Natural killer cell (primary cell): ENCODE measurements at regions not wholly inside any gene's neighbourhood (a gene's known extent, or its start where the extent isn't known, plus 50 kb on each side); places are given as distances from the start of the nearest gene placed in this dataset.

Source experiments
- ATAC-seq, 3 donors: fragments of 150-1000 bp in 2 of 3; fragments of 200-7000 bp in 1 of 3; cut with Tn5 transposase; 1 replicate in 1 of 3; 2 replicates in 2 of 3; pipeline ENCODE4 v1.10.0; 2021; ENCODE audit warnings: mild to moderate bottlenecking in 2 of 3, moderate library complexity in 2 of 3
- DNase-seq, 2 donors: peaks; one replicate each; pipeline versions ENCODE4 v3.0.0 to v3.0.0-alpha.2; 2013 to 2021; ENCODE audit warnings: mixed read lengths in 1 of 2
- H3K27ac ChIP-seq: one replicate; pipeline ENCODE4 v1.5.1; 2013; ENCODE audit warnings: mild to moderate bottlenecking, low read length
- H3K27me3 ChIP-seq: one replicate; pipeline ENCODE4 v1.6.1; 2013; ENCODE audit warnings: low read length; ENCODE audit not compliant: control insufficient read depth, insufficient read depth
- H3K36me3 ChIP-seq: one replicate; pipeline ENCODE4 v1.6.1; 2013; ENCODE audit warnings: low read length; ENCODE audit not compliant: control insufficient read depth, insufficient read depth
- H3K4me1 ChIP-seq: one replicate; pipeline ENCODE4 v1.6.1; 2013; ENCODE audit warnings: low read length; ENCODE audit not compliant: control insufficient read depth, insufficient read depth
- H3K4me3 ChIP-seq: one replicate; pipeline ENCODE4 v1.5.1; 2013; ENCODE audit warnings: low read length
- H3K9me3 ChIP-seq: one replicate; pipeline ENCODE4 v1.6.1; 2013; ENCODE audit warnings: low read length; ENCODE audit not compliant: control insufficient read depth, insufficient read depth
- H3K27ac Mint-ChIP-seq, 2 donors: one replicate each; pipeline ENCODE4 v1.8.0; 2022; ENCODE audit warnings: mild to moderate bottlenecking in 2 of 2, mixed read lengths in 2 of 2, moderate library complexity in 1 of 2
- H3K27me3 Mint-ChIP-seq, 2 donors: one replicate each; pipeline ENCODE4 v1.8.0; 2022; ENCODE audit warnings: low read depth in 2 of 2, mixed read lengths in 2 of 2
- H3K36me3 Mint-ChIP-seq: one replicate; pipeline ENCODE4 v1.8.0; 2022; ENCODE audit warnings: mixed read lengths
- H3K4me1 Mint-ChIP-seq, 2 donors: one replicate each; pipeline ENCODE4 v1.8.0; 2022; ENCODE audit warnings: mixed read lengths in 2 of 2
- H3K4me3 Mint-ChIP-seq: one replicate; pipeline ENCODE4 v1.8.0; 2022; ENCODE audit warnings: mild to moderate bottlenecking, moderate library complexity, mixed read lengths
- H3K9me3 Mint-ChIP-seq, 2 donors: one replicate each; pipeline ENCODE4 v1.8.0; 2022; ENCODE audit warnings: mixed read lengths in 2 of 2
- CTCF ChIP-seq: fragments of 200-600 bp; IDR thresholded peaks from one replicate; pipeline ENCODE4 v1.8.0; 2022; ENCODE audit warnings: antibody characterized with exemption
- WGBS: methylation state at CpG from one replicate; pipeline ENCODE4 v1.1.7; 2013; ENCODE audit warnings: missing lambda C conversion rate; ENCODE audit not compliant: insufficient coverage; 5-methylcytosine and 5-hydroxymethylcytosine counted together
- intact Hi-C: fragments of 100-400 bp; cut with micrococcal nuclease; formaldehyde crosslinking; loops from one replicate; pipeline ENCODE4 v1.14.2; 2022

DNA sequence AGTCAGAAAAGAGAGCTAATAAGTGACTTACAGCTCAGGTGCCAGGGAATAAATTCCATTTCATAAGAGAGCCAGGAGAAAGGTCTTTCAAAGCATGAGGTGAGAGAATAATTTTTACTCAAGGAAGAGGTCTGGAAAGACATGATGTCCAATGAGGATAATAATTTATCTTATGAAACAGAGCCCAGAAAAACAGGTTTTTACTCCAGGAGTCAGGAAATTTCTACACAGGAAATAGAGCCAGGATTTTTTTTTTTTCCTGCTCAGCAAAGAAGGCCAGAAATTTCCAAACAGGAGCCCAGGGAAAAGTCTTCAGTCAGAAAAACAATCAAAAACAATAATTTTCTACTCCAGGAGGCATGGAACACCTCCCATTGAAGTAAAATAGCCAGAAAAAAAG lies 1185.7 kb upstream of the TSPY4 start:
- H3K4me3 Mint-ChIP-seq, result no peak overlapping the region
- no peaks in the 10 kb centered on the region for H3K4me1 Mint-ChIP-seq
- H3K9me3 ChIP-seq, result no peaks in the 10 kb centered on the region
- peaks cover 0 to 7% of the 10 kb centered on the region in 2 donors for H3K9me3 Mint-ChIP-seq
- no peaks in the 10 kb centered on the region for H3K27me3 Mint-ChIP-seq
- no peak for DNase-seq
- intact Hi-C loops, result no loop called here
- no peak overlapping the region for H3K27ac Mint-ChIP-seq
- H3K27me3 ChIP-seq, result no peaks in the 10 kb centered on the region
- no peaks in the 10 kb centered on the region for H3K36me3 ChIP-seq
- ATAC-seq, result no peak
- no peak overlapping the region for H3K27ac ChIP-seq
- no peak overlapping the region for H3K4me3 ChIP-seq
- H3K4me1 ChIP-seq, result no peaks in the 10 kb centered on the region
- no peak for TF ChIP-seq CTCF
- H3K36me3 Mint-ChIP-seq, result no peaks in the 10 kb centered on the region

DNA sequence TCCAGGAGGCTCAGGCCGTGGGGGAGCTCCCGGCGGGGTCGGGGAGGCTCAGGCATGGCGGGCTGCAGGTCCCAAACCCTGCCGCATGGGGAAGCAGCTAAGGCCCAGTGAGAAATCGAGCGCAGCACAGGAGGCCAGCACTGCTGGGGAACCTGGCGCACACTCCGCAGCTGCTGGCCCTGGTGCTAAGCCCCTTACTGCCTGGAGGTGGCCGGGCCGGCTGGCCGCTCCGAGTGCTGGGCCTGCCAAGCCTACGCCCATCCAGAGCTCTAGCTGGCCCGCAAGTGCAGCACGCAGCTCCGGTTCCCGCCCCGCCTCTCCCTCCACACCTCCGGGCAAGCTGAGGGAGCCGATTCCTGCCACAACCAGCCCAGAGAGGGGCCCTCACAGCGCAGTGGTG lies 1208.7 kb upstream of the TSPY4 start:
- no peak overlapping the region for H3K4me3 Mint-ChIP-seq
- H3K4me1 Mint-ChIP-seq, result no peaks in the 10 kb centered on the region
- no peaks in the 10 kb centered on the region for H3K4me1 ChIP-seq
- H3K36me3 ChIP-seq, result no peaks in the 10 kb centered on the region
- no peaks in the 10 kb centered on the region for H3K9me3 ChIP-seq
- no peak for DNase-seq
- H3K36me3 Mint-ChIP-seq, result no peaks in the 10 kb centered on the region
- intact Hi-C loops, result no loop called here
- no peak for ATAC-seq
- no peaks in the 10 kb centered on the region for H3K27me3 Mint-ChIP-seq
- no peak overlapping the region for H3K27ac ChIP-seq
- no peak overlapping the region for H3K4me3 ChIP-seq
- no peak for TF ChIP-seq CTCF
- H3K27ac Mint-ChIP-seq, result no peak overlapping the region
- H3K9me3 Mint-ChIP-seq, result no peaks in the 10 kb centered on the region
- WGBS, result 91% methylated on average over 22 of the region's 23 CpGs
- H3K27me3 ChIP-seq, result no peaks in the 10 kb centered on the region

DNA sequence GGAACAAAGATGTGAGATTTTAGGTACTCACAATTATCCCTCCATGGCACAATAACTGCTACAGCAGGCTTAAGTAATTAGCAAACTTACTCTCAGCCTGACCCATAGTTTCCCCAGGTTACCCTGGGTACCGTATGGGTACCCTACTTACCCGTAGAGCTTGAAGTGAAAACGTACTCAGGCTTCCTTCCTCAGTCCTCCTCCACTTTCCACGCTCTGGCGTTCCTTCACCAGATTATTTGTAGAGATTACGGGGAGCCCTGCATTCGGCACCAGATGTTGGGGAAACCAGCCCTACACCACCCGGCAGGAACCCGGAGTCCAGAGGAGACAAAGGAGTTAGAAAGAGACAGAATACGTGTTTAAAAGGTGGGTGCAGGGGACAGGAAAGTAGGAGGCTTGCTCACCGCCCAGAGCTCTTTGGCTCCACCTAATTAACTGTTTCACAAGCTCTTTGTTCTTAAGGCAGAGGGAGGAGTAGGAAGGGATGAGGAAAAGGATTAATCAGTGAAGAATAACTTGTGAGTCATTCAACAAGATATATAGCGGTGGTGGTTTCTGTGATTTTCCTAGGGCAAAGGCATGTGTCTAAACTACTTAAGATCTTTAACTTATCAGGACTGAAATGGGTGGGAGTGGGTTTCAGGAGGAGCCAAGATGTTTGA lies 1211.2 kb upstream of the TSPY4 start:
- H3K4me3 ChIP-seq, result no peak overlapping the region
- H3K9me3 ChIP-seq, result no peaks in the 10 kb centered on the region
- no peak overlapping the region for H3K27ac ChIP-seq
- no peaks in the 10 kb centered on the region for H3K36me3 Mint-ChIP-seq
- DNase-seq (no peak), ATAC-seq (no peak)
- no peaks in the 10 kb centered on the region for H3K36me3 ChIP-seq
- no peak overlapping the region for H3K4me3 Mint-ChIP-seq
- H3K4me1 ChIP-seq, result no peaks in the 10 kb centered on the region
- no peaks in the 10 kb centered on the region for H3K27me3 Mint-ChIP-seq
- TF ChIP-seq CTCF, result no peak
- no peaks in the 10 kb centered on the region for H3K4me1 Mint-ChIP-seq
- 81% methylated on average over 11 of the region's 12 CpGs for WGBS
- H3K27ac Mint-ChIP-seq, result no peak overlapping the region
- H3K27me3 ChIP-seq, result no peaks in the 10 kb centered on the region
- no peaks in the 10 kb centered on the region for H3K9me3 Mint-ChIP-seq
- intact Hi-C loops, result no loop called here

DNA sequence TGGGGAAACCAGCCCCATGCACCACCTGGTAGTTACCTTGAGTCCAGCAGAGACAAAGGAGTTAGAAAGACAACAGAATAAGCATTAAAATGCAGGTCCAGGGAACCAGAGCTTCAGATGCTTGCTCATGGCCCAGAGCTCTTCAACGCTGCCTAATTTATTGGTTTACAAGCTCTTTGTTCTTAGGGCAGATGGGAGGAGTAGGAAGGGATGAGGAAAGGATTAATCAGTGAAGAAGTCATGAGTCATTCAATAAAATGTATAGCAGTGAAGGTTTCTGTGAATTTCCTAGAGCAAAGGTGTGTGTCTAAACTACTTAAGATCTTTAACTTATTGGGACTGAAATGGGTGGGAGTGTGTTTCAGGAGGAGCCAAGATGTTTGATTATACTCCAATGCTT lies 1210.3 kb upstream of the AMELY start:
- intact Hi-C loops, result no loop called here
- no peaks in the 10 kb centered on the region for H3K36me3 Mint-ChIP-seq
- H3K9me3 ChIP-seq, result no peaks in the 10 kb centered on the region
- H3K4me3 Mint-ChIP-seq, result no peak overlapping the region
- no peaks in the 10 kb centered on the region for H3K4me1 ChIP-seq
- TF ChIP-seq CTCF, result no peak
- no peaks in the 10 kb centered on the region for H3K27me3 Mint-ChIP-seq
- no peaks in the 10 kb centered on the region for H3K27me3 ChIP-seq
- no peak for DNase-seq
- ATAC-seq, result no peak
- no peaks in the 10 kb centered on the region for H3K9me3 Mint-ChIP-seq
- H3K4me1 Mint-ChIP-seq, result no peaks in the 10 kb centered on the region
- WGBS, result 60% methylated on average over 1 of the region's 1 CpG
- no peak overlapping the region for H3K4me3 ChIP-seq
- H3K27ac Mint-ChIP-seq, result no peak overlapping the region
- H3K36me3 ChIP-seq, result no peaks in the 10 kb centered on the region
- H3K27ac ChIP-seq, result no peak overlapping the region
